ENCODE measurements at regions not wholly inside any gene's neighbourhood (a gene's known extent, or its start where the extent isn't known, plus 50 kb on each side); places are given as distances from the start of the nearest gene placed in this dataset.
A peak's percentile ranks its signal among the peaks of the same experiment; 100 is the strongest.
"Not testable (repeated sequence)": the region's sequence is repeated elsewhere in the genome, so short reads cannot be mapped to it uniquely, and the experiment has no call there.

DNA sequence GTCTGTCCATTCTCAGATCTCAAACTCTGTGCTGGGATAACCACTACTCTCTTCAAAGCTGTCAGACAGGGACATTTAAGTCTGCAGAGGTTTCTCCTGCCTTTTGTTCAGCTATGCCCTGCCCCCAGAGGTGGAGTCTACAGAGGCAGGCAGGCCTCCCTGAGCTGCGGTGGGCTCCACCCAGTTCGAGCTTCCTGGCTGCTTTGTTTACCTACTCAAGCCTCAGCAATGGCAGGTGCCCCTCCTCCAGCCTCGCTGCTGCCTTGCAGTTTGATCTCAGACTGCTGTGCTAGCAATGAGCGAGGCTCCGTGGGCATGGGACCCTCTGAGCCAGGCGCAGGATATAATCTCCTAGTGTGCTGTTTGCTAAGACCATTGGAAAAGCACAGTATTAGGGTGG lies 53.1 kb upstream of the HUNK start:
- not testable (repeated sequence) for DNase-seq (ENCODE audit: low read depth, low spot score); H3K27ac ChIP-seq

DNA sequence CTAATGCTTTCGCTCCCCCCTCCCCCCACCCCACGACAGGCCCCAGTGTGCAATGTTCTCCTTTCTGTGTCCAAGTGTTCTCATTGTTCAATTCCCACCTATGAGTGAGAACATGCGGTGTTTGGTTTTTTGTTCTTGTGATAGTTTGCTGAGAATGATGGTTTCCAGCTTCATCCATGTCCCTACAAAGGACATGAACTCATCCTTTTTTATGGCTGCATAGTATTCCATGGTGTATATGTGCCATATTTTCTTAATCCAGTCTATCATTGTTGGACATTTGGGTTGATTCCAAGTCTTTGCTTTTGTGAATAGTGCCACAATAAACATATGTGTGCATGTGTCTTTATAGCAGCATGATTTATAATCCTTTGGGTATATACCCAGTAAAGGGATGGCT lies 58.5 kb upstream of the HUNK start:
- DNase-seq (ENCODE audit: low read depth, low spot score); H3K27ac ChIP-seq: not testable (repeated sequence)

DNA sequence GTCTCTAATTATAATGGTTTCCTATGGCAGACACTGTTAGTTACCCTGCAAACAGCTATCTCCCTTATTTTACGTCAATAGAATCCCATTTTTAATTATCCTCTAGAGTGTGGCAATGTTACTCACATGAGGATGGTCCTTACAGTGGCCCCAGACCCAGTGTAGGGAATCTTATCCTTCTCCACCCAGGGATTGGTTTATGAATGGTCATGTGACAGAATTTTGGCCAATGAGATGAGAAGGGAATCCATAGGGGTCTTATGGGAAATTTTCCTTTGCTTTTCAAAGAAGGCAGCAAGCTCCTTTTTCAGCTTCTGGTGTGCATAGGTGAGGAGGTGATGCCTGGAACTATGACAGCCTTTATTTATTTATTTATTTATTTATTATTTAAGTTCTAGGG lies 59.0 kb upstream of the HUNK start:
- H3K27ac ChIP-seq = no peak overlapping the region
- DNase-seq (ENCODE audit: low read depth, low spot score) = no peak

DNA sequence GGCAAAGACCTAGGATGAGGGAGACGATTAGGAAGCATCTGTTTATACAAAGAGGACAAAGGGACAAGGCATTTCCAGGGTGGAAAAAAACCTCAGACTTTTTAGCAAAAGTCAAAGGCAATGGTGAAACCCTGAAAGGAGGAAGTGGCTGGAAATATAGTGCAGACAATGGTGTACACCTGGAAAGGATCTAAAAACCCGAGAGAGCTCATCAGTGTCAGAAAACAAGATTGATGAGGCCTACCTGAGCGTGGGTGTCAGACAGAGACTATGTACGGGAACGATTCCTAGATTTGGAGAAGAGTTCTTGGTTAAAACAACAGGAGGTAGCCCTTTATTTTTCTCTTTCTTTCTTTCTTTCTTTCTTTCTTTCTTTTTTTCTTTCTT lies 68.8 kb upstream of the HUNK start:
- H3K27ac ChIP-seq = no peak overlapping the region
- no peak for DNase-seq (ENCODE audit: low read depth, low spot score)

DNA sequence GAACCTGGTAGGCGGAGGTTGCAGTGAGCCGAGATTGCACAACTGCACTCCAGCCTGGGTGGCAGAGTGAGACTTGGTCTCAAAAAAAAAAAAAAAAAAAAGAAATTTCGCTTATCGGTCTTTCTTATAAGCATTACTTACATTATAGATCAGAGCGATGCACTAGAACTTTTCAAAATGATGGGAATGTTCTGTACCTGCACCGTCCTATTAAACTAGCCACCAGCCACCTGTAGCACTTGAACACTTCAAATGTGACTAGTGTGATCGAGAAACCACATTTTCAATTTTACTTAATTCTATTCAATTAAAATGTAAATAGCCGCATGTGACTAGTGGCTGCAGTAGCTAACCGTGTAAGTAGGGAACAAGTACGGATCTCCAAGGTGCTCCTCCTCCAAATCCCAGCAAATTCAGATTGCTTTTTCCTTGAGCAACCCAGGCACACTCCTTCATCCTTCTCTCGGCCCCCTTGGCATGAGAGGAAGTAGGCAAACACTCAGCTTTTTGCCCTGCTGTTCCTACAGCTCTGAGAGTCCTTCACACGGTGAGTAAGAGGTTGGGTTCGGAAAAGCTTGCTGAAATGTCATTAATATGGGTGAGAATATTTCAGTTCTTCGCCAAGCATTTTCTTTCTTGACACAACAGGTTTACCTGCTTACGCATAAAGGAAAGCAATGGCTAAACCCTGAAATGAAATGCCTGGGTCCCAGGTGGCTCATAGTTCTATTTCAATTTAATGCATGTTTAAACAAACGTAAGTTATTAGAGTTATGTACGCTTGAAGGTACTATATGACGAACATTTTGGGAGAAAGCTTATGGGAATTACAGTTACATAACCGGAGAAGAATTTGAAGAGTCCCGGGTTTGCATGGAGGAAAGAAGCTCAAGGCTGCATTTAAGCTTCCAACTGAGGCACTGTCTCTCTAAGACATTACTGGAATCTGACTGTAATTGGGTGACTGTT lies 69.5 kb upstream of the HUNK start:
- no peak overlapping the region for H3K27ac ChIP-seq

DNA sequence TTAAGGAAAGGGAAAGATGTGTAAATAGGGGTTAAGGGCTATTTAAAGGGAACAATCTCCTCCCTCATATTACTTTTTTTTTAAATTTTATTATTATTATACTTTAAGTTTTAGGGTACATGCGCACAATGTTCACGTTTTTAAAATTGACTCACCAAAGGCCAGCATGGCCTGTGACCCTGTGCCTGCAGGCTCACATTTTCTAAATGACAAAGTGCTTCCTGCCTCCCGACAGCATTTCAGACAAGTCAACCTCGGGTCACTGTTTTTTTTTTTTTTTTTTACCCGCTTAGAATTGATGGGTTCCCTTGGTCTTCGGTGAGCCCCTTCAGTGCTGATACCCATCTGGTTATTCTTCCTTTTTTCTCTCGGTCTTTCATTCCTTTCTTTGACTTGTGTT lies 70.4 kb upstream of the SCAF4 start:
- no peak for DNase-seq (ENCODE audit: low read depth, low spot score)
- no peak overlapping the region for H3K27ac ChIP-seq

More for the DNA sequence above, 69.5 kb upstream of the HUNK start:
- DNase-seq (ENCODE audit: low read depth, low spot score) = no peak

DNA sequence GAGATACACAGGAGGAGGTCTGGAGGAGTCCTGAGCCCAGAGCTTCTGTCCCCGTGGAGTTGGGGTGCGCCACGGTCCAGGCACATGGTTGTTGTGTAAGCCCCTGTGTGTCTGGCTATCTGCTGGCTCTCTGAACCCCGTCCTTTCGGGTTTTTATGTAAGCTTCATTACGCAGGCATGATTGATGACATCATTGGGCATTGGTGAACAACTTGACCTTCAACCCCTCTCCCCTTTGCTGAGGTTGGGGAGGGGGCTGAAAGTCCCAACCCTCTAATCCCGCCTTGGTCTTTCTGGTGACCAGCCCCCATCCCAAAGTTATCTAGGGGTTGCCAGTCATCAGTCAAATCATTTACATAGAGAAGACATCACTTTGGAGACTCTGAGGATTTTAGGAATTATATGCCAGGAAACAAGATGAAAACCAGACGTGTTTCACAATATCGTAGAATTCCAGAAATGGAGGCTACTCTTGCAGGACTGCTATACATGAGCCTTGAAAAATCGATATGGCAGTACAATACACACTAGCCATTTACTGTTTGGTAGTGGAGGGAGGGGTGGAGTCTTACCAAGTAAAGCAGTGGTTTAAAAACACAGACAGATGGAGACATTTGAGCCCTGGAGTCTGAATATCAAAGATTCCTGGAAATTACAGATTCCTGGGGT lies 69.8 kb upstream of the SCAF4 start:
- DNase-seq (ENCODE audit: low read depth, low spot score) = no peak
- H3K27ac ChIP-seq = no peak overlapping the region

DNA sequence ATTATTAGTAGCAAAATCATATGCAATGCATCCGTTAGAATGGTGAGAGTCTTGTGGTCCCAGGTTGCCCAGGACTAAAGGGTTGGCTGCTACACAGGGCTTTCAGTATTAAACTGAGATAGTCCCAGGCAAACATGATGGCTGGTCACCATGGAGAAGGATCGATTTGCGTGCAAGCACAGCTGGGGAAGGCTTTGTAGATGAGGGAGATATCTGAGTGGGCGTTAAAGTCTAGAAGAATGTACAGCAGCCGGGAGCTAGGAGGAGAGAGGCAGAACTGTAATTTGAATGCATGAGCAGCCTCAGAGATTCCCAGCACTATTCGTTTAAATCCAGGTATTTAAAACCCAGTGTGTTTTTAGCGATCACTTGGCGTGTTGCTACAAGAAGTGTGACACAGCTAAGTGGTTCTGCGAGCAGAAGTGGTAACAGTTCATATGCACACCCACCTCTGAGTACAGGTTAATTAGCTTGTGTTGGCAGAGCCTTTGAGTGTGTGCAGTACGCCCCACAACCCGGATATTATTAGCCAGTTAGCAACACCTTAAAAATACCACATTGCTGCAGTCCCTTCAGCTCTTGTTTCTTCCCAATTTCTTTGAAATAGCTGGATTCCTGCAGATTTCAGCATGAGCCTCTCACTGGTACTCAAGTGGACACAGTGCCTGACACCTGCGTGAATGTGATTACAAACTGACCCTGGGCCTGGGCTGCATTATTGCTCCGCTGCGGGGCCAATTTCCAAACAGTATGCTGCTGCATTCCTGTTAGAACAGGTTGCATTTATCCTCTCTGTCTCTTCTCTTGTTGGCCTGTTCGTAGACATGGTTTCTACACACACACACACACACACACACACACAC lies 67.2 kb upstream of the SCAF4 start:
- DNase-seq (ENCODE audit: low read depth, low spot score) = peak; percentile 18
- H3K27ac ChIP-seq = no peak overlapping the region

DNA sequence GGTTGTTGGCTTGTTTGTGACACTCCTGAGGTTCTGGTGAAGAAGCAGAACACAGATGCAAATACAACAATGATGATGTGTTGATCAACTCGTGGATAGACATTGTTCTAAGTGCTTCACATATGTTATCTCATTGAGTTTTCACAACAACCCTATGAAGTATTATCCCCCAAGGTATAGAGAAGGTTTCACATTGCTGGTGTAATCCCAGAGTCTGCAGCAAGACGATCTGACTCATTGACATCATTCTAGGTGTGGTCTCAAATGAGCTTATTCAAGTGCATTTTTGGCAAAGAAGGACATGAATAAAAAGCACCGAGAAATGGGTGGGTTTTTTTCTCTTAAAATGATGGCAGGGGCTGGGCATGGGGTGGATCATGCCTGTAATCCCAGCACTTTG lies 64.1 kb upstream of the SCAF4 start:
- no peak overlapping the region for H3K27ac ChIP-seq
- no peak for DNase-seq (ENCODE audit: low read depth, low spot score)

DNA sequence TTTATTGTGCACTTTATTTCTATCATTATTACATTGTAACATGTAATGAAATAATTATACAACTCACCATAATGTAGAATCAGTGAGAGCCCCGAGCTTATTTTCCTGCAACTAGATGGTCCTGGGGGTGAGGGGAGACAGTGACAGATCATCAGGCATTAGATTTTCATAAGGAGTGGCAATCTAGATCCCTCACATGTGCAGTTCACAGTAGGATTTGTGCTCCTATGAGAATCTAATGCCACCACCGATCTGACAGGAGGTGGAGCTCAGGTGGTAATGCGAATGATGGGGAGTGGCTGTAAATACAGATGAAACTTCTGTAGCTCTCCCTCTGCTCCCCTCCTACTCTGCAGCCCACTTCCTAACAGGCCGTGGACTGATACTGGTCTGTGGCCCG lies 58.5 kb upstream of the SCAF4 start:
- not testable (repeated sequence) for DNase-seq (ENCODE audit: low read depth, low spot score); H3K27ac ChIP-seq

DNA sequence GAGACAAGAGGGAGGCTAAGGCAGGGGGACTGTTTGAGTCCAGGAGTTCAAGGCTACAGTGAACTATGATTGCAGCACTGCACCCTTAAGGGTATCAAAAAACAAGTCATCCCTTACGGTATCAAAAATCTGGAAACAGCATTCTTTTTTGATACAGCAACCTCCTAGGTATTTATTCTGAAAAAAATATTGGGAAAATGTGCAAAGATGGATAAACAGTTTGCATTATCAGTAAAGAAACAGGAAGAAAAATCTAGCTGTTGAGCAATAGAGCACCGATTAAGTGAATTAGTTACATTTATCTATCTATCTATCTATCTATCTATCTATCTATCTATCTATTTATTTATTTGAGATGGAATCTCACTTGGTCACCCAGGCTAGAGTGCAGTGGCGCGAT lies 56.7 kb upstream of the SCAF4 start:
- no peak for DNase-seq (ENCODE audit: low read depth, low spot score)
- no peak overlapping the region for H3K27ac ChIP-seq

DNA sequence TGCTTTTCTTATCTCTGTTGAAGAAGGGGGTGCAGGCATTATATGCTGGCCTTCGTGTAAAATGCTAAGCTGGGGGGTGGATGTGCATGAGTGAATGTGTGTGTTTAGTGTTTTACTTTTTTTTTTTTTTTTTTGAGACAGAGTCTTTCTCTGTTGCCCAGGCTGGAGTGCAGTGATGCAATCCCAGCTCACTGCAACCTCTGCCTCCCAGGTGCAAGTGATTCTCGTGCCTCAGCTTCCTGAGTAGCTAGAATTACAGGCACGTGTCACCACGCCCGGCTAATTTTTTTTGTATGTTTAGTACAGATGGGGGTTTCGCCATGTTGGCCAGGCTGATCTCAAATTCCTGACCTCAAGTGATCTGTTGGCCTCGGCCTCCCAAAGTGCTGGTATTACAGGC lies 55.8 kb upstream of the SCAF4 start:
- not testable (repeated sequence) for DNase-seq (ENCODE audit: low read depth, low spot score)

DNA sequence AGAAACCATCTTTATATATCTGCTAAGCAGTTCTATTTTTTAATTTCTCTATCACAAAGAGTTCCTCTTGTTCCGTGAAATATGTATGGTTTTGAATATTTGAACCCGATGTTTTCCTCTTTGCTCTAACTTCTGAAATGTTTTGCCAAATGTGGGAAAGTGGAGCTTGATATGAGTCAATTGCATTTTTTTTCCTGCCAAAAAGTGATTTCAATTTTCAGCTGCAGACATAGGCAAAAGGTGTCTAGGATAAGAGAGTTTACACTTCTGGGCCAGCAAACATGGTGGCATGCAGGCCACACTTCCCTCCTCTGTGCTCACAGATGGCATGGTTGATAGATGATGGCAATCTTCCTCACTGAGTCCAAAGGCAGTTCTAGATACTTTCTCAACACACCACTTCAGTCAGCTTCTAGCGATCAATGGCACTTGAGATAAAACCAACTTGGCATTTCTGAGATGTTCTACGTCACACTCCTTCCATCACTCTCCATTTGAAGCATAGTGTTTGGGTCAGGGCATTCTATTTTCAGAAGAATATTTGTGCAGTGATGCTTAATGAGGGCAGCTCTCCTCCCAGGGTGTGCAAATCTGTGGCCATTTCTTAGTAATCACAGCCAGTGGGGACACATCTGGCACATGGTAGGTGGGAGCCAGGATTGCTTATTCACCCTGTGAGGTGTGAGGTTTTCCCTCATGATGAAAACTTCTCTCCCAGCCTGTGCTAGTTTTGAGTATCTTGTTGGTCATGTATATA lies 54.4 kb upstream of the SCAF4 start:
- DNase-seq (ENCODE audit: low read depth, low spot score) = no peak
- no peak overlapping the region for H3K27ac ChIP-seq

More for the DNA sequence above, 55.8 kb upstream of the SCAF4 start:
- not testable (repeated sequence) for H3K27ac ChIP-seq

DNA sequence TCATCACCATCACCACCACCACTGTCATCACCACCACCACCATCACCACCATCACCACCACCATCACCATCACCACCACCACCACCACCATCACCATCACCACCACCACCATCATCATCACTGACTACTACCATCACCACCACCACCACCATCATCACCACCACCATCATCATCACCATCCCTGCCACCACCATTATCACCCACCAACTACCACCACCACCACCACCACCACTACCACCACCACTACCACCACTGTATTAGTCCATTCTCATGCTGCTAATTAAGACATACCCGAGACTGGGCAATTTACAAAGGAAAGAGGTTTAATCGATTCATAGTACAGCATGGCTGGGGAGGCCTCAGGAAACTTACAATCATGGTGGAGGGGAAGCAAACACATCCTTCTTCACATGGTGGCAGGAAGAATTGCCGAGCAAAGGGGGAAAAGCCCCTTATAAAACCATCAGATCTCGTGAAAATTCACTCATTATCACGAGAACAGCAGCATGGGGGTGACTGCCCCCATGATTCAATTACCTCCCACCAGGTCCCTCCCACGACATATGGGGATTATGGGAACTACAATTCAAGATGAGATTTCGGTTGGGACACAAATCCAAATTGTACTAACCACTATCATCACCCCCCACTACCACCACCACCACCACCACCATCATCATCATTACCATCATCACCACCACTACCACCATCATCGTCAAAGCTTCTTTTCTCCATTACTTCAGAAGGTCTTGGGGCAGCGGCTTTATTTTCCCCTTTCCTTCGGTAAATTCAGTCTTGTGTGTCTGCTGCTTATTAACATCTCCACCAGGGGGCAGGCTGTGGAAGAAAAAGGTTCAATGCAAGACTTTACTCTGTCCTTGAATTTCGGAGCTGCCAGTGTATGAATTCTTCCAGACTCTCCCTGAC lies 53.6 kb upstream of the SCAF4 start:
- not testable (repeated sequence) for DNase-seq (ENCODE audit: low read depth, low spot score); H3K27ac ChIP-seq

DNA sequence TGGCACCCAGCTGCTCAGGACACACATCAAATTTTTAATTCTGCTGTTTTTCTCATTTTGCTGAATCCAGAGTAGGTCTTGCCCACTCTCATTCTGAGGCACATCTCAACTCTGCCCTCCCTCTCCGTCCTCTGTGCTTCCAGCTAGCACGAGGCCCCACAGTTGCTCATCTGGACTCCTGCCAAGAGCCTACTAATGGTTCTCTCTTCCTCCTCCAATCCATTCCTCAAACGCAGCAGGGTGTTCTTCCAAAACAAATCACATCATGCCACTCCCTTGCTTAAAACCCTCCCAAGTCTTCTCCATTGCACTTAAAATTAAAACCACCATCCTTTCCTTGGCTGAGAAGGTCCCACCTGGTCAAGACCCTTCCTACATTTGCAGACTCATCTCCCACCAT lies 49.8 kb upstream of the SCAF4 start:
- DNase-seq (ENCODE audit: low read depth, low spot score) = no peak
- no peak overlapping the region for H3K27ac ChIP-seq

All from epithelial cell of prostate (primary cell).